CD14-positive monocyte (primary cell): ENCODE measurements at regions not wholly inside any gene's neighbourhood (a gene's known extent, or its start where the extent isn't known, plus 50 kb on each side); places are given as distances from the start of the nearest gene placed in this dataset.

Experiments
- DNase-seq, 3 donors: peaks; one replicate each; pipeline ENCODE4 v3.0.0-alpha.2; 2011 to 2022
- H2AFZ ChIP-seq: 2 replicates; pipeline ENCODE4 v1.6.0; 2012; ENCODE audit warnings: mild to moderate bottlenecking, low read depth, low read length, inconsistent platforms; ENCODE audit not compliant: insufficient read depth, poor library complexity, severe bottlenecking
- H3K27ac ChIP-seq, 2 donors: 1 replicate in 1 of 2; 2 replicates in 1 of 2; pipeline ENCODE4 v1.5.1; 2012 to 2013; ENCODE audit warnings: low read length in 2 of 2, control low read depth in 1 of 2, inconsistent platforms in 1 of 2, low read depth in 1 of 2, mild to moderate bottlenecking in 1 of 2
- H3K27me3 ChIP-seq, 2 donors: one replicate each; pipeline versions ENCODE4 v1.6.0 to v1.6.1; 2011 to 2013; ENCODE audit warnings: low read length in 2 of 2; ENCODE audit not compliant: control insufficient read depth in 2 of 2, insufficient read depth in 2 of 2
- H3K36me3 ChIP-seq, 2 donors: replicated peaks in 1 of 2; 1 replicate in 1 of 2; 2 replicates in 1 of 2; pipeline versions ENCODE4 v1.5.1 to v1.6.1; 2012 to 2013; ENCODE audit warnings: low read length in 2 of 2, control low read depth in 1 of 2, inconsistent platforms in 1 of 2, mild to moderate bottlenecking in 1 of 2; ENCODE audit not compliant: insufficient read depth in 2 of 2, control insufficient read depth in 1 of 2
- H3K4me1 ChIP-seq, 2 donors: 1 replicate in 1 of 2; 2 replicates in 1 of 2; pipeline versions ENCODE4 v1.5.1 to v1.6.1; 2012 to 2013; ENCODE audit warnings: low read length in 2 of 2, control low read depth in 1 of 2, inconsistent platforms in 1 of 2, mild to moderate bottlenecking in 1 of 2, moderate library complexity in 1 of 2; ENCODE audit not compliant: insufficient read depth in 2 of 2, control insufficient read depth in 1 of 2
- H3K4me2 ChIP-seq: replicated peaks from 2 replicates; pipeline ENCODE3; 2012; ENCODE audit warnings: low read length, moderate library complexity, mild to moderate bottlenecking; ENCODE audit not compliant: poor library complexity, severe bottlenecking; ENCODE audit errors: extremely low read depth
- H3K4me3 ChIP-seq, 3 experiments: fragments of 200-600 bp in 1 of 3; sonication (generic) in 1 of 3; replicated peaks in 1 of 3; 1 replicate in 2 of 3; 2 replicates in 1 of 3; pipeline ENCODE4 v1.5.1; 2011 to 2013; ENCODE audit warnings: low read length in 3 of 3, mild to moderate bottlenecking in 3 of 3, control low read depth in 2 of 3, low read depth in 2 of 3, inconsistent platforms in 1 of 3, moderate library complexity in 1 of 3
- H3K79me2 ChIP-seq: 2 replicates; pipeline ENCODE4 v1.6.0; 2012; ENCODE audit warnings: mild to moderate bottlenecking, control low read depth, inconsistent platforms, low read length, moderate library complexity; ENCODE audit not compliant: insufficient read depth
- H3K9ac ChIP-seq: 2 replicates; pipeline ENCODE4 v1.6.0; 2017; ENCODE audit warnings: low read length, mild to moderate bottlenecking; ENCODE audit not compliant: insufficient read depth, poor library complexity, severe bottlenecking
- H3K9me3 ChIP-seq, 2 donors: replicated peaks in 1 of 2; 1 replicate in 1 of 2; 2 replicates in 1 of 2; pipeline versions ENCODE4 v1.5.1 to v1.6.1; 2012 to 2013; ENCODE audit warnings: low read length in 2 of 2, control low read depth in 1 of 2; ENCODE audit not compliant: control insufficient read depth in 1 of 2, insufficient read depth in 1 of 2
- H4K20me1 ChIP-seq: 2 replicates; pipeline ENCODE4 v1.6.0; 2012; ENCODE audit warnings: mild to moderate bottlenecking, low read length, control low read depth, moderate library complexity; ENCODE audit not compliant: insufficient read depth
- H3K27ac Mint-ChIP-seq, 7 donors: one replicate each; pipeline ENCODE4 v1.8.0; 2020; ENCODE audit warnings: mild to moderate bottlenecking in 7 of 7, mixed read lengths in 7 of 7, moderate library complexity in 6 of 7, inconsistent platforms in 2 of 7
- H3K27me3 Mint-ChIP-seq, 3 donors: one replicate each; pipeline ENCODE4 v1.8.0; 2021 to 2022; ENCODE audit warnings: low read depth in 3 of 3, mild to moderate bottlenecking in 3 of 3, mixed read lengths in 3 of 3, moderate library complexity in 3 of 3, inconsistent platforms in 1 of 3
- H3K36me3 Mint-ChIP-seq, 2 donors: one replicate each; pipeline ENCODE4 v1.8.0; 2020; ENCODE audit warnings: mixed read lengths in 2 of 2, inconsistent platforms in 1 of 2, mild to moderate bottlenecking in 1 of 2
- H3K4me1 Mint-ChIP-seq: one replicate; pipeline ENCODE4 v1.8.0; 2020; ENCODE audit warnings: mild to moderate bottlenecking, mixed read lengths
- H3K4me3 Mint-ChIP-seq, 2 donors: one replicate each; pipeline ENCODE4 v1.8.0; 2020; ENCODE audit warnings: mild to moderate bottlenecking in 2 of 2, mixed read lengths in 2 of 2, moderate library complexity in 1 of 2
- H3K9me3 Mint-ChIP-seq, 7 donors: one replicate each; pipeline ENCODE4 v1.8.0; 2020 to 2022; ENCODE audit warnings: mixed read lengths in 7 of 7, mild to moderate bottlenecking in 6 of 7, moderate library complexity in 6 of 7, inconsistent platforms in 2 of 7
- WGBS: methylation state at CpG from one replicate; pipeline ENCODE4 v1.1.5; 2013; ENCODE audit warnings: missing lambda C conversion rate; ENCODE audit not compliant: insufficient coverage; 5-methylcytosine and 5-hydroxymethylcytosine counted together
- intact Hi-C, 2 donors: fragments of 100-400 bp; cut with micrococcal nuclease; formaldehyde crosslinking; loops; one replicate each; pipeline versions ENCODE4 v1.15.0 to v1.15.1; 2023
- TF ChIP-seq, protein P1 (sequence below): fragments of 200-600 bp; IDR thresholded peaks from one replicate; pipeline ENCODE4 v1.8.0; 2022; ENCODE audit warnings: antibody characterized with exemption, mild to moderate bottlenecking

DNA sequence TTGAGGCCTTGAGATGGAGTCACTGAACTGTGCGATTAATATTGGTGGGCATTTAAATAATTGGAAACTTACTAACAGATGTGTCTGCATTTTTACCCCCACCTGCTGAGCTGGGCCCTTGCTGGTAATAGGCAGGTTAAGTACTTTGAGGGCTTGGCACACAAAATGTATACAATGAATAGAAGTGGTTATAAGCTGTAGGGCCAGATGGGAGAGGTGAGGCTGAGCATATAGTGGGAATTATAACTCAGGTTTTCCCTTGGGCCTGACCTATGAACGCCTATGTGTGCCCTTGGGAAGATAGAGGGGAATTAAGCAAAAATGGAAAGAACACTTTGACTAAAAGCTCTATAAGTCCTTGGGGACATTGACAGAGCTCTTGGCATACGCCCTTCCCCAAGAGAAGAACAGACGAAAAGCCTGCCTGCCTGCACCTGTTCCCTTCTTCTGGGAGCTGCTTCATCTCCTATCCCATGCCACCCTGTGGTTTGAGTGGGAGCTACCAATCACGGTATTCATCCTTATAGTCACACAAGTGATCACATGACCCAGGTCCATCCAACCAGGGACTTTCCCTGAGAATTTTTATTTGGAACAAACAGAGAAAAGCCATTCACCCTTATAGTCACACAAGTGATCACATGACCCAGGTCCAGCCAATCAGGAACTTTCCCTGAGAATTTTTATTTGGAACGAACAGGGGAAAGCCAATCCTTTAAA is 260.7 kb upstream of the CSF3R start:
- peaks cover 0 to 6% of the 10 kb centered on the region in 2 donors for H3K27me3 ChIP-seq
- H3K4me3 ChIP-seq, result no peak overlapping the region
- Mint-ChIP-seq H3K4me3 (no peak overlapping the region), H3K9me3 (peaks cover 2 to 7% (median 4%) of the 10 kb centered on the region in 7 donors), H3K27me3 (peaks cover 18 to 27% (median 20%) of the 10 kb centered on the region in 3 donors), H3K27ac (no peak overlapping the region), H3K36me3 (no peaks in the 10 kb centered on the region), H3K4me1 (no peaks in the 10 kb centered on the region)
- DNase-seq, result no peak
- no peaks in the 10 kb centered on the region for H3K4me1 ChIP-seq
- no peak overlapping the region for H3K27ac ChIP-seq
- intact Hi-C loops, result no loop called here
- 60% methylated on average over 2 of the region's 6 CpGs for WGBS
- no peak overlapping the region for H3K4me2 ChIP-seq
- no peak overlapping the region for H2AFZ ChIP-seq
- H4K20me1 ChIP-seq, result no peaks in the 10 kb centered on the region
- TF ChIP-seq, protein P1, sequence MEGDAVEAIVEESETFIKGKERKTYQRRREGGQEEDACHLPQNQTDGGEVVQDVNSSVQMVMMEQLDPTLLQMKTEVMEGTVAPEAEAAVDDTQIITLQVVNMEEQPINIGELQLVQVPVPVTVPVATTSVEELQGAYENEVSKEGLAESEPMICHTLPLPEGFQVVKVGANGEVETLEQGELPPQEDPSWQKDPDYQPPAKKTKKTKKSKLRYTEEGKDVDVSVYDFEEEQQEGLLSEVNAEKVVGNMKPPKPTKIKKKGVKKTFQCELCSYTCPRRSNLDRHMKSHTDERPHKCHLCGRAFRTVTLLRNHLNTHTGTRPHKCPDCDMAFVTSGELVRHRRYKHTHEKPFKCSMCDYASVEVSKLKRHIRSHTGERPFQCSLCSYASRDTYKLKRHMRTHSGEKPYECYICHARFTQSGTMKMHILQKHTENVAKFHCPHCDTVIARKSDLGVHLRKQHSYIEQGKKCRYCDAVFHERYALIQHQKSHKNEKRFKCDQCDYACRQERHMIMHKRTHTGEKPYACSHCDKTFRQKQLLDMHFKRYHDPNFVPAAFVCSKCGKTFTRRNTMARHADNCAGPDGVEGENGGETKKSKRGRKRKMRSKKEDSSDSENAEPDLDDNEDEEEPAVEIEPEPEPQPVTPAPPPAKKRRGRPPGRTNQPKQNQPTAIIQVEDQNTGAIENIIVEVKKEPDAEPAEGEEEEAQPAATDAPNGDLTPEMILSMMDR, result no peak
- H3K9ac ChIP-seq, result no peak overlapping the region
- H3K36me3 ChIP-seq, result no peaks in the 10 kb centered on the region
- H3K79me2 ChIP-seq, result no peaks in the 10 kb centered on the region
- H3K9me3 ChIP-seq, result no peaks in the 10 kb centered on the region

DNA sequence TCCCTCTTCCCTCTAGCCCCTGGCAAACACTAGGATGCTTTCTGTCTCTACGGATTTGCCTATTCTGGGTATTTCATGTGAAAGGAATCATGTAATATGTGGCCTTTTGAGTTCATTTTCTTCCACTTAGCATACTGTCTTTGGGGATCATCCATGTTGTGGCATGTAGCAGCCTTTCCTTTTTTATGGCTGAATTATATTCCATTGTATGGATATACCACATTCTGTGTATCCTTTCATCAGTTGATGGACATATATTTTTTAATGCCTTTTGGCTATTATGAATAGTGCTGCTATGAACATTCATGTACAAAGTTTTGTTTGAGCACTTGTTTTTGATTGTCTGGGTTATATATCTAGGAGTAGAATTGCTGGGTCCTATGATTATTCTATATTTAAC is 258.4 kb upstream of the CSF3R start:
- intact Hi-C loops, result no loop called here
- Histone ChIP-seq H4K20me1 (no peaks in the 10 kb centered on the region), H3K36me3 (no peaks in the 10 kb centered on the region), H3K4me3 (no peak overlapping the region), H3K4me2 (no peak overlapping the region), H3K79me2 (no peaks in the 10 kb centered on the region), H3K9ac (no peak overlapping the region), H3K4me1 (no peaks in the 10 kb centered on the region), H3K27me3 (peaks cover 5 to 18% of the 10 kb centered on the region in 2 donors), H3K9me3 (no peaks in the 10 kb centered on the region), H2AFZ (no peak overlapping the region), H3K27ac (no peak overlapping the region)
- WGBS, result no CpG with 5 or more reads among the region's 1 CpG
- no peak for DNase-seq
- H3K4me1 Mint-ChIP-seq, result no peaks in the 10 kb centered on the region
- no peak overlapping the region for H3K27ac Mint-ChIP-seq
- TF ChIP-seq, protein P1, result no peak
- H3K36me3 Mint-ChIP-seq, result no peaks in the 10 kb centered on the region
- H3K27me3 Mint-ChIP-seq, result peaks cover 23 to 33% (median 33%) of the 10 kb centered on the region in 3 donors
- no peak overlapping the region for H3K4me3 Mint-ChIP-seq
- H3K9me3 Mint-ChIP-seq, result peaks cover 2 to 7% (median 4%) of the 10 kb centered on the region in 7 donors
